ENCODE measurements at regions not wholly inside any gene's neighbourhood (a gene's known extent, or its start where the extent isn't known, plus 50 kb on each side); places are given as distances from the start of the nearest gene placed in this dataset.

DNA sequence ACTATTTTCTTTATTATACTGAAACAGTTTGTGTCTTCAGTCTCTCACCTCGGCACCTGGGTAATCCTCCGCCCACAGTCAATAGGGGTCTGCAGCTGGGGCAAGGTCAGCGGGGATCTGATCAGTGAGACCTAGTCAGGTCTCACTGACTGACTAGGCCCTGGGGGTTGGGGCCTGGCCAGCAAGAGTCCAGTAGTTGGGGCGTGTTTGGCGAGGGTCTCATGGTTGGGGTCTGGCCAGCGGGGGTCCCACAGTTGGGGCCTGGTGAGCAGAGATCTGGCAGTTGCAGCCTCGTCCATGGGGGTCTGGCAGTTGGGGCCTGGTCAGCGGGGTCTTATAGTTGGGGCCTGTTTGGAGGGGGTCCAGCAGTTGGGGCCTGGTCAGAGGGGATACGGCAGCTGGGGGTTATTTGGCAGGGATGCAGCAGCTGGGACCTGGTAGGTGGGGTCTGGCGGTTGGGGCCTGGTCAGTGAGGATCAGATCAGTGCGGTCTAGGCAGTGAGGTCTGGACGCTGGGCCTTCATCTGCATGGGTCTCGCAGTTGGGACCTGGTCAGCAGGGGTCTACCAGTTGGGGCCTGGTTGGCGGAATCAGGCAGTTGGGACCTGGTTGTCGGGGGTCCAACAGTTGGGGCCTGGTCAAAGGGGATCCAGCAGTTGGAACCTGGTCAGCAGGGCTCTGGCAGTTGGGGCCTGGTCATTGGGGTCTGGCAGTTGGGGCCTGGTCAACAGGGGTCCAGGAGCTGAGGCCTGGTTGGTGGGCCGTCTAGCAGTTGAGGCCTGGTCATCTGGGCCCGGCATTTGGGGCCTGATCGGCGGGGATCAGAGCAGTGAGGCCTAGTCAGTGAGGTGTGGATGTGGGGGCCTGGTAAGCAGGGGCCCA is 61.1 kb upstream of the TPM4 start:
- no peak overlapping the region for H3K4me3 Mint-ChIP-seq (ENCODE audit: unreplicated experiment)
- peaks cover 2% of the 10 kb centered on the region for H3K27me3 Mint-ChIP-seq (ENCODE audit: unreplicated experiment)
- H3K27ac Mint-ChIP-seq (ENCODE audit: unreplicated experiment): no peak overlapping the region
- H3K36me3 Mint-ChIP-seq (ENCODE audit: unreplicated experiment): no peaks in the 10 kb centered on the region
- H3K4me1 Mint-ChIP-seq (ENCODE audit: unreplicated experiment): no peaks in the 10 kb centered on the region
- DNase-seq (ENCODE audit: extremely low spot score, unreplicated experiment): no peak
- peaks cover 4% of the 10 kb centered on the region for H3K9me3 Mint-ChIP-seq (ENCODE audit: unreplicated experiment)
- TF ChIP-seq, protein P1, sequence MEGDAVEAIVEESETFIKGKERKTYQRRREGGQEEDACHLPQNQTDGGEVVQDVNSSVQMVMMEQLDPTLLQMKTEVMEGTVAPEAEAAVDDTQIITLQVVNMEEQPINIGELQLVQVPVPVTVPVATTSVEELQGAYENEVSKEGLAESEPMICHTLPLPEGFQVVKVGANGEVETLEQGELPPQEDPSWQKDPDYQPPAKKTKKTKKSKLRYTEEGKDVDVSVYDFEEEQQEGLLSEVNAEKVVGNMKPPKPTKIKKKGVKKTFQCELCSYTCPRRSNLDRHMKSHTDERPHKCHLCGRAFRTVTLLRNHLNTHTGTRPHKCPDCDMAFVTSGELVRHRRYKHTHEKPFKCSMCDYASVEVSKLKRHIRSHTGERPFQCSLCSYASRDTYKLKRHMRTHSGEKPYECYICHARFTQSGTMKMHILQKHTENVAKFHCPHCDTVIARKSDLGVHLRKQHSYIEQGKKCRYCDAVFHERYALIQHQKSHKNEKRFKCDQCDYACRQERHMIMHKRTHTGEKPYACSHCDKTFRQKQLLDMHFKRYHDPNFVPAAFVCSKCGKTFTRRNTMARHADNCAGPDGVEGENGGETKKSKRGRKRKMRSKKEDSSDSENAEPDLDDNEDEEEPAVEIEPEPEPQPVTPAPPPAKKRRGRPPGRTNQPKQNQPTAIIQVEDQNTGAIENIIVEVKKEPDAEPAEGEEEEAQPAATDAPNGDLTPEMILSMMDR (IDR thresholded peaks at IDR 0.05): no peak

DNA sequence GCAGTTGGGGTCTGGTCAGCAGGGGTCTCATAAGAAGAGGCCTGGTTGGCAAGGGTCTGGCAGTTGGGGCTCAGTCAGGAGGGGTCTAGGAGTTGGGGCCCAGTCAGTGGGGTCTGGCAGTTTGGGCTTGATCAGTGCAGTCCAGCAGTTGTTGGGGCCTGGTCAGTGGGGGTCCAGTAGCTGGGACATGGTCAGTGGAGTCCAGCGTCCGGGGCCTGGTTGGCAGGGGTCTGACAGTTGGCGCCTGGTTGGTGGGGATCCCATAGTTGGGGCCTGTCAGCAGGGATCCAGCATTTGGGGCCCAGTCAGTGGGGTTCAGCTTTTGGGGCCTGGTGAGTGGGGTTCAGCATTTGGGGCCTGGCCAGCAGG is 60.5 kb upstream of the TPM4 start:
- TF ChIP-seq, protein P1 (IDR thresholded peaks at IDR 0.05): no peak
- Mint-ChIP-seq H3K9me3 (ENCODE audit: unreplicated experiment) (peaks cover 4% of the 10 kb centered on the region), H3K27me3 (ENCODE audit: unreplicated experiment) (peaks cover under 1% of the 10 kb centered on the region), H3K4me1 (ENCODE audit: unreplicated experiment) (no peaks in the 10 kb centered on the region), H3K4me3 (ENCODE audit: unreplicated experiment) (no peak overlapping the region), H3K27ac (ENCODE audit: unreplicated experiment) (no peak overlapping the region), H3K36me3 (ENCODE audit: unreplicated experiment) (no peaks in the 10 kb centered on the region)
- DNase-seq (ENCODE audit: extremely low spot score, unreplicated experiment): no peak

DNA sequence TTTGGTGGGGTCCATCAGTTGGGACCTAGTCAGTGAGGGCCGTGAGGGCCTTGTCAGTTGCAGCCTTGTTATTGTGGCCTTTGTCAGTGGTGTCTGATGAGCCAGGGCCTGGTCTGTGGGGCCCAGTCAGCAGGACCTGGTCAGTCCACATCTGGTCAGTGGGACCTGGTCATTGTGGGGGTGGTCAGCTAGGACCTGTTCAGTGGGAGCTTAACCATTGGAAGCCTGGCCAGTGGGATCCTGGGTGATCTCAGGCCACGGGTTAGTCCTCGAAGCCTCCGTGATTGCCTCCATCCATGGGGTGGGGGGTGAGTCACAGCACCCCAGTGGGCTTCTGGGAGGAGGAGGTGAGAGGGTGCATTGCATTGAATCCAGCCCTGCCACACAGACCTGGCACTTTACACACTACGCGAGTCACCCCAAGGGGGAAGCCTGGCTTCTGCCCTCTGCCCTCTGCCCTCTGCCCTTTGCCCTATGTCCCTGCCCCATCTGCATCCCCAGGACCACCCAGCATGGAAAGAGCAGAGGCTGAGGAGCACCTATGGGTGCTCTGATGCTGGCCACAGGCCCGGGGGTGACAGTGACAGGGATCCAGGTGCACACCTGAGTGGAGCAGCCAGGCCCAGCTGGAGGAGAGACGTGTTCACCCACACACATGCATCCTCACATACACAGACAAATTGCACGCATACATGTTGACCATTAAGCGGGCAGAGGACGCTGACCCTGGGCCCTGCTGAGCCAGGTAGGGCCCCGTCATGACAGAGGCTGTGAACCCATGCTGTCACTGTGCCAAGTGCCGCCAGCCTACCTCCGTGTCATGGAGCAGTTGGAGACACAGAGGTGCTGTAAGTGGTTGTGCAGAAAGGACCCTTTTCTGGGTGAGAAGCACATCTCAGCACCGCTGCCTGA is 59.8 kb upstream of the TPM4 start:
- no peaks in the 10 kb centered on the region for H3K4me1 Mint-ChIP-seq (ENCODE audit: unreplicated experiment)
- no peak overlapping the region for H3K4me3 Mint-ChIP-seq (ENCODE audit: unreplicated experiment)
- peaks cover 4% of the 10 kb centered on the region for H3K9me3 Mint-ChIP-seq (ENCODE audit: unreplicated experiment)
- TF ChIP-seq, protein P1 (IDR thresholded peaks at IDR 0.05): no peak
- DNase-seq (ENCODE audit: extremely low spot score, unreplicated experiment): no peak
- H3K36me3 Mint-ChIP-seq (ENCODE audit: unreplicated experiment): no peaks in the 10 kb centered on the region
- no peaks in the 10 kb centered on the region for H3K27me3 Mint-ChIP-seq (ENCODE audit: unreplicated experiment)
- H3K27ac Mint-ChIP-seq (ENCODE audit: unreplicated experiment): no peak overlapping the region

DNA sequence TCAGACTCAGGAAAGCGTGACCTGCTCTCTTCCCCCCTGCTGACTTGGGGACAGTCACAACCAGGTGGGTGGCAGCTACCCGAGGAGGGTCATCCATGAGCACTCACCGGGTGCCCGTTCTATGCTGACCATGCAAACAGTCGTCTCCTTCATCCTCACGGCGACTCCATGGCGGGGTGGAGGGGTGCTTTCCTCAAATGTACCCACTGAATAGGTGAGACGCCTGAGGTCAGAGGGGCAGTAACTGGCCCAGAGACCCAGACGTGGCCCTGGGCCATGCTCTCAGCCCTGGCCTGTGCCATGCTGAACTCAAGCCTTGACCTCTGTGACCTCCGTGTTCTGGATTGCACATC is 59.2 kb upstream of the TPM4 start:
- no peaks in the 10 kb centered on the region for H3K36me3 Mint-ChIP-seq (ENCODE audit: unreplicated experiment)
- TF ChIP-seq, protein P1 (IDR thresholded peaks at IDR 0.05): no peak

More for the DNA sequence above, 59.2 kb upstream of the TPM4 start:
- no peaks in the 10 kb centered on the region for H3K27me3 Mint-ChIP-seq (ENCODE audit: unreplicated experiment)
- H3K4me3 Mint-ChIP-seq (ENCODE audit: unreplicated experiment): no peak overlapping the region
- DNase-seq (ENCODE audit: extremely low spot score, unreplicated experiment): no peak
- peaks cover 2% of the 10 kb centered on the region for H3K9me3 Mint-ChIP-seq (ENCODE audit: unreplicated experiment)
- H3K4me1 Mint-ChIP-seq (ENCODE audit: unreplicated experiment): no peaks in the 10 kb centered on the region
- H3K27ac Mint-ChIP-seq (ENCODE audit: unreplicated experiment): no peak overlapping the region
